G401.6 (cell line): ENCODE measurements at regions not wholly inside any gene's neighbourhood (a gene's known extent, or its start where the extent isn't known, plus 50 kb on each side); places are given as distances from the start of the nearest gene placed in this dataset.
"Not testable (repeated sequence)": the region's sequence is repeated elsewhere in the genome, so short reads cannot be mapped to it uniquely, and the experiment has no call there.

Experiments used
- FAIRE-seq: peaks from 2 replicates; lab custom pipeline; 2012; peaks lifted over from hg19 to GRCh38; lab: Jason Lieb, UNC

GRCh38 chr1:102659876-102660483, 448.3 kb downstream of the COL11A1 start:
- not testable (repeated sequence) for FAIRE-seq

- FAIRE-seq, result no peak
These were observed 453.3 kb downstream of the COL11A1 start for GRCh38 chr1:102655034-102655433.

GRCh38 chr1:102640872-102641271, 467.4 kb downstream of the COL11A1 start:
- FAIRE-seq, result no peak

- no peak for FAIRE-seq
These were observed 468.0 kb downstream of the COL11A1 start for GRCh38 chr1:102640312-102640711.

- no peak for FAIRE-seq
These were observed 476.6 kb downstream of the COL11A1 start for GRCh38 chr1:102631691-102632090.

GRCh38 chr1:102630041-102630440, 478.3 kb downstream of the COL11A1 start:
- FAIRE-seq, result no peak

- FAIRE-seq, result no peak
These were observed 480.2 kb downstream of the COL11A1 start for GRCh38 chr1:102628109-102628613.

GRCh38 chr1:102627145-102627544, 481.2 kb downstream of the COL11A1 start:
- no peak for FAIRE-seq

GRCh38 chr1:102615896-102616295, 492.4 kb downstream of the COL11A1 start:
- FAIRE-seq, result no peak

GRCh38 chr1:102595106-102595505, 513.2 kb downstream of the COL11A1 start:
- no peak for FAIRE-seq

- FAIRE-seq, result no peak
These were observed 515.0 kb downstream of the COL11A1 start for GRCh38 chr1:102593276-102593675.

GRCh38 chr1:102588536-102588935, 519.8 kb downstream of the COL11A1 start:
- FAIRE-seq, result no peak

- FAIRE-seq, result no peak
These were observed 522.3 kb downstream of the COL11A1 start for GRCh38 chr1:102586022-102586421.

GRCh38 chr1:102580806-102581205, 527.5 kb downstream of the COL11A1 start:
- peak; percentile 3 for FAIRE-seq

GRCh38 chr1:102578804-102579203, 529.5 kb downstream of the COL11A1 start:
- FAIRE-seq, result no peak

- FAIRE-seq, result no peak
These were observed 535.7 kb downstream of the COL11A1 start for GRCh38 chr1:102572637-102573036.

GRCh38 chr1:102566182-102566581, 542.1 kb downstream of the COL11A1 start:
- FAIRE-seq, result no peak

GRCh38 chr1:102562380-102562779, 545.9 kb downstream of the COL11A1 start:
- no peak for FAIRE-seq

GRCh38 chr1:102550729-102551384, 554.1 kb upstream of the OLFM3 start:
- FAIRE-seq, result no peak

- no peak for FAIRE-seq
These were observed 549.5 kb upstream of the OLFM3 start for GRCh38 chr1:102546251-102546650.

GRCh38 chr1:102535829-102536505, 539.2 kb upstream of the OLFM3 start:
- no peak for FAIRE-seq

- FAIRE-seq, result no peak
These were observed 534.3 kb upstream of the OLFM3 start for GRCh38 chr1:102531036-102531435.

GRCh38 chr1:102529446-102529845, 532.7 kb upstream of the OLFM3 start:
- FAIRE-seq, result no peak
